ENCODE measurements at regions not wholly inside any gene's neighbourhood (a gene's known extent, or its start where the extent isn't known, plus 50 kb on each side); places are given as distances from the start of the nearest gene placed in this dataset.

GRCh38 chr12:85673921-85674420 is 162.2 kb downstream of the RASSF9 start:
- no peak for TF ChIP-seq CTCF (IDR thresholded peaks at IDR 0.05; ENCODE audit: extremely low read depth in 1 of 2, insufficient read depth in 1 of 2, low read depth in 1 of 2, low read length in 2 of 2)
- TF ChIP-seq EZH2 (IDR thresholded peaks at IDR 0.05; ENCODE audit: borderline replicate concordance, low read depth, low read length, severe bottlenecking), result no peak
- no peak for TF ChIP-seq POLR2A (IDR thresholded peaks at IDR 0.05; ENCODE audit: low read depth, low read length)
- TF ChIP-seq, protein P1, sequence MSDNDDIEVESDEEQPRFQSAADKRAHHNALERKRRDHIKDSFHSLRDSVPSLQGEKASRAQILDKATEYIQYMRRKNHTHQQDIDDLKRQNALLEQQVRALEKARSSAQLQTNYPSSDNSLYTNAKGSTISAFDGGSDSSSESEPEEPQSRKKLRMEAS (IDR thresholded peaks at IDR 0.05; ENCODE audit: insufficient read depth, insufficient read length), result no peak
